Esophagus muscularis mucosa (tissue), 4 donors: ENCODE measurements at regions not wholly inside any gene's neighbourhood (a gene's known extent, or its start where the extent isn't known, plus 50 kb on each side); places are given as distances from the start of the nearest gene placed in this dataset.

Experiments
- CTCF ChIP-seq, 3 experiments: fragments of 200-600 bp in 2 of 3; fragments of 450-650 bp in 1 of 3; sonication (generic) in 2 of 3; IDR thresholded peaks; one replicate each; pipeline ENCODE4 v1.5.1; 2017 to 2019; ENCODE audit warnings: antibody characterized with exemption in 3 of 3, mild to moderate bottlenecking in 2 of 3, moderate library complexity in 1 of 3
- EP300 ChIP-seq: sonication (generic); formaldehyde crosslinking; IDR thresholded peaks from one replicate; pipeline ENCODE4 v1.6.1; 2017; ENCODE audit warnings: antibody characterized with exemption
- POLR2A ChIP-seq: fragments of 450-650 bp; IDR thresholded peaks from one replicate; pipeline ENCODE4 v1.6.1; 2017; ENCODE audit warnings: antibody characterized with exemption, moderate library complexity, mild to moderate bottlenecking, low read depth
- POLR2AphosphoS5 ChIP-seq, 2 donors: sonication (generic); formaldehyde crosslinking; IDR thresholded peaks; one replicate each; pipeline ENCODE4 v1.6.1; 2017; ENCODE audit warnings: antibody characterized with exemption in 2 of 2

- TF ChIP-seq POLR2A (no peak), CTCF (IDR thresholded peaks at IDR 0.05) (no peak), EP300 (no peak), POLR2AphosphoS5 (IDR thresholded peaks at IDR 0.05) (no peak)
Observed at GRCh38 chr4:89576246-89576645, 260.7 kb downstream of the SNCA start.
